Neural cell (in vitro differentiated cells): ENCODE measurements at regions not wholly inside any gene's neighbourhood (a gene's known extent, or its start where the extent isn't known, plus 50 kb on each side); places are given as distances from the start of the nearest gene placed in this dataset.
A peak's percentile ranks its signal among the peaks of the same experiment; 100 is the strongest.

Experiments used
- H2AFZ ChIP-seq: fragments of 200-600, 300-800 bp; sonication (generic), shearing (Covaris generic); 2 replicates; pipeline ENCODE4 v1.6.0; 2014; ENCODE audit warnings: low read depth, mild to moderate bottlenecking, antibody characterized with exemption, low read length, moderate library complexity
- H3F3A ChIP-seq: fragments of 200-600 bp; shearing (Covaris generic); 2 replicates; pipeline ENCODE4 v1.6.1; 2016; ENCODE audit warnings: mild to moderate bottlenecking, moderate library complexity, mixed read lengths, antibody characterized with exemption, low read length; ENCODE audit not compliant: insufficient read depth, poor library complexity, severe bottlenecking
- H3K27ac ChIP-seq: fragments of 200-600, 300-800 bp; sonication (generic), shearing (Covaris generic); 2 replicates; pipeline ENCODE4 v1.5.1; 2014; ENCODE audit warnings: mild to moderate bottlenecking, low read length, moderate library complexity
- H3K27me3 ChIP-seq: fragments of 300-800, 200-600 bp; sonication (generic), shearing (Covaris generic); 2 replicates; pipeline ENCODE4 v1.6.0; 2014; ENCODE audit warnings: mild to moderate bottlenecking, low read depth, low read length, moderate library complexity; ENCODE audit not compliant: insufficient read depth
- H3K36me3 ChIP-seq: fragments of 300-800, 200-600 bp; sonication (generic), shearing (Covaris generic); 2 replicates; pipeline ENCODE4 v1.5.1; 2014; ENCODE audit warnings: mild to moderate bottlenecking, antibody characterized with exemption, low read length, moderate library complexity; ENCODE audit not compliant: insufficient read depth
- H3K4me2 ChIP-seq: fragments of 300-800, 200-600 bp; sonication (generic), shearing (Covaris generic); 2 replicates; pipeline ENCODE4 v1.6.0; 2014; ENCODE audit warnings: mild to moderate bottlenecking, low read length
- H3K4me3 ChIP-seq: fragments of 300-800, 200-600 bp; sonication (generic), shearing (Covaris generic); 2 replicates; pipeline ENCODE4 v1.5.1; 2014; ENCODE audit warnings: mild to moderate bottlenecking, low read length, moderate library complexity
- H3K79me2 ChIP-seq: fragments of 200-600 bp; shearing (Covaris generic); replicated peaks from 2 replicates; pipeline ENCODE4 v1.6.0; 2014; ENCODE audit warnings: mild to moderate bottlenecking, low read length, moderate library complexity; ENCODE audit not compliant: insufficient read depth
- H3K9ac ChIP-seq: fragments of 300-800, 200-600 bp; sonication (generic), shearing (Covaris generic); 2 replicates; pipeline ENCODE4 v1.6.1; 2016; ENCODE audit warnings: mild to moderate bottlenecking, low read length, mixed read lengths
- H3K9me2 ChIP-seq: fragments of 200-600 bp; shearing (Covaris generic); 2 replicates; pipeline ENCODE4 v1.6.1; 2016; ENCODE audit warnings: mild to moderate bottlenecking, low read length, mixed read lengths; ENCODE audit not compliant: insufficient read depth
- H3K9me3 ChIP-seq: fragments of 200-600, 300-800 bp; sonication (generic), shearing (Covaris generic); 2 replicates; pipeline ENCODE4 v1.6.1; 2016; ENCODE audit warnings: mild to moderate bottlenecking, mixed run types, low read length, moderate library complexity, mixed read lengths
- H4K20me1 ChIP-seq: fragments of 200-600 bp; shearing (Covaris generic); 2 replicates; pipeline ENCODE4 v1.6.1; 2016; ENCODE audit warnings: mild to moderate bottlenecking, mixed run types; ENCODE audit not compliant: insufficient read depth
- EP300 ChIP-seq: fragments of 450-650 bp; conservative IDR thresholded peaks from 2 replicates; pipeline ENCODE4 v1.6.1; 2014; ENCODE audit warnings: antibody characterized with exemption, mild to moderate bottlenecking, moderate library complexity; ENCODE audit not compliant: poor library complexity, severe bottlenecking
- EZH2 ChIP-seq: fragments of 200-600, 300-800 bp; shearing (Covaris generic), sonication (generic); IDR thresholded peaks from 2 replicates; pipeline ENCODE4 v1.6.1; 2014; ENCODE audit warnings: antibody characterized with exemption, low read length, borderline replicate concordance, mild to moderate bottlenecking; ENCODE audit not compliant: insufficient read depth, poor library complexity, severe bottlenecking
- MXI1 ChIP-seq: fragments of 450-650 bp; conservative IDR thresholded peaks from 2 replicates; pipeline ENCODE4 v1.6.1; 2014; ENCODE audit warnings: antibody characterized with exemption, mild to moderate bottlenecking; ENCODE audit not compliant: poor library complexity, severe bottlenecking
- POLR2AphosphoS5 ChIP-seq: IDR thresholded peaks from 2 replicates; pipeline ENCODE4 v1.6.1; 2012
- RAD21 ChIP-seq: fragments of 450-650 bp; conservative IDR thresholded peaks from 2 replicates; pipeline ENCODE4 v1.6.1; 2014; ENCODE audit warnings: antibody characterized with exemption, mild to moderate bottlenecking, moderate library complexity
- SMC3 ChIP-seq: fragments of 450-650 bp; conservative IDR thresholded peaks from 2 replicates; pipeline ENCODE4 v1.6.1; 2014; ENCODE audit warnings: antibody characterized with exemption, mild to moderate bottlenecking, moderate library complexity; ENCODE audit not compliant: poor library complexity
- TAF1 ChIP-seq: IDR thresholded peaks from 2 replicates; pipeline ENCODE4 v1.6.1; 2012; ENCODE audit warnings: low read depth
- TF ChIP-seq, protein P1 (sequence below): IDR thresholded peaks from 2 replicates; pipeline ENCODE4 v1.6.1; 2012; ENCODE audit warnings: borderline replicate concordance

DNA sequence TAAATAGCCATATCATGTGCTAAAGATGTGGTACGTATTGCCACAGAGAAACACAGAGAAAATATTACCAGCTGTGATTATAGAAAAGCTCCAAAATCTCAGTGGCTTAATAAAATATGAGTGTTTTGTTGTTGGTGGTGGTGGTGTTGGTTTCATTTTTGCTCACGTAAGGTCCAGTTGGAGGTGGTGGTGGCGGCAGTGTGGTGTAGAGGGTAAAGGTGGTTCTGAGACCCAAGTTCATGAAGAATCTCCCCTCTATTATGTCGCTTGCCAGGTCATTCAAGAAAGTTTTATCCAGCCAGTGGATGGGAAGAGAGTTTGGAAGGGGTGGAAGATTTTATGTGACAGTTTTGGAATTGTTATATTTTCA is 217.6 kb upstream of the SAMSN1 start:
- Histone ChIP-seq H3K27me3 (no peaks in the 10 kb centered on the region), H4K20me1 (no peaks in the 10 kb centered on the region), H3F3A (no peaks in the 10 kb centered on the region), H3K36me3 (no peaks in the 10 kb centered on the region), H3K9ac (no peak overlapping the region), H3K4me2 (no peak overlapping the region), H3K27ac (no peak overlapping the region), H2AFZ (no peak overlapping the region), H3K9me3 (no peaks in the 10 kb centered on the region), H3K79me2 (no peaks in the 10 kb centered on the region), H3K4me3 (no peak overlapping the region), H3K9me2 (no peaks in the 10 kb centered on the region)
- TF ChIP-seq, protein P1, sequence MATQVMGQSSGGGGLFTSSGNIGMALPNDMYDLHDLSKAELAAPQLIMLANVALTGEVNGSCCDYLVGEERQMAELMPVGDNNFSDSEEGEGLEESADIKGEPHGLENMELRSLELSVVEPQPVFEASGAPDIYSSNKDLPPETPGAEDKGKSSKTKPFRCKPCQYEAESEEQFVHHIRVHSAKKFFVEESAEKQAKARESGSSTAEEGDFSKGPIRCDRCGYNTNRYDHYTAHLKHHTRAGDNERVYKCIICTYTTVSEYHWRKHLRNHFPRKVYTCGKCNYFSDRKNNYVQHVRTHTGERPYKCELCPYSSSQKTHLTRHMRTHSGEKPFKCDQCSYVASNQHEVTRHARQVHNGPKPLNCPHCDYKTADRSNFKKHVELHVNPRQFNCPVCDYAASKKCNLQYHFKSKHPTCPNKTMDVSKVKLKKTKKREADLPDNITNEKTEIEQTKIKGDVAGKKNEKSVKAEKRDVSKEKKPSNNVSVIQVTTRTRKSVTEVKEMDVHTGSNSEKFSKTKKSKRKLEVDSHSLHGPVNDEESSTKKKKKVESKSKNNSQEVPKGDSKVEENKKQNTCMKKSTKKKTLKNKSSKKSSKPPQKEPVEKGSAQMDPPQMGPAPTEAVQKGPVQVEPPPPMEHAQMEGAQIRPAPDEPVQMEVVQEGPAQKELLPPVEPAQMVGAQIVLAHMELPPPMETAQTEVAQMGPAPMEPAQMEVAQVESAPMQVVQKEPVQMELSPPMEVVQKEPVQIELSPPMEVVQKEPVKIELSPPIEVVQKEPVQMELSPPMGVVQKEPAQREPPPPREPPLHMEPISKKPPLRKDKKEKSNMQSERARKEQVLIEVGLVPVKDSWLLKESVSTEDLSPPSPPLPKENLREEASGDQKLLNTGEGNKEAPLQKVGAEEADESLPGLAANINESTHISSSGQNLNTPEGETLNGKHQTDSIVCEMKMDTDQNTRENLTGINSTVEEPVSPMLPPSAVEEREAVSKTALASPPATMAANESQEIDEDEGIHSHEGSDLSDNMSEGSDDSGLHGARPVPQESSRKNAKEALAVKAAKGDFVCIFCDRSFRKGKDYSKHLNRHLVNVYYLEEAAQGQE: no peak
- TF ChIP-seq TAF1: no peak
- TF ChIP-seq EZH2: no peak
- no peak for TF ChIP-seq RAD21
- TF ChIP-seq POLR2AphosphoS5: no peak
- no peak for TF ChIP-seq MXI1
- TF ChIP-seq SMC3: no peak
- no peak for TF ChIP-seq EP300

DNA sequence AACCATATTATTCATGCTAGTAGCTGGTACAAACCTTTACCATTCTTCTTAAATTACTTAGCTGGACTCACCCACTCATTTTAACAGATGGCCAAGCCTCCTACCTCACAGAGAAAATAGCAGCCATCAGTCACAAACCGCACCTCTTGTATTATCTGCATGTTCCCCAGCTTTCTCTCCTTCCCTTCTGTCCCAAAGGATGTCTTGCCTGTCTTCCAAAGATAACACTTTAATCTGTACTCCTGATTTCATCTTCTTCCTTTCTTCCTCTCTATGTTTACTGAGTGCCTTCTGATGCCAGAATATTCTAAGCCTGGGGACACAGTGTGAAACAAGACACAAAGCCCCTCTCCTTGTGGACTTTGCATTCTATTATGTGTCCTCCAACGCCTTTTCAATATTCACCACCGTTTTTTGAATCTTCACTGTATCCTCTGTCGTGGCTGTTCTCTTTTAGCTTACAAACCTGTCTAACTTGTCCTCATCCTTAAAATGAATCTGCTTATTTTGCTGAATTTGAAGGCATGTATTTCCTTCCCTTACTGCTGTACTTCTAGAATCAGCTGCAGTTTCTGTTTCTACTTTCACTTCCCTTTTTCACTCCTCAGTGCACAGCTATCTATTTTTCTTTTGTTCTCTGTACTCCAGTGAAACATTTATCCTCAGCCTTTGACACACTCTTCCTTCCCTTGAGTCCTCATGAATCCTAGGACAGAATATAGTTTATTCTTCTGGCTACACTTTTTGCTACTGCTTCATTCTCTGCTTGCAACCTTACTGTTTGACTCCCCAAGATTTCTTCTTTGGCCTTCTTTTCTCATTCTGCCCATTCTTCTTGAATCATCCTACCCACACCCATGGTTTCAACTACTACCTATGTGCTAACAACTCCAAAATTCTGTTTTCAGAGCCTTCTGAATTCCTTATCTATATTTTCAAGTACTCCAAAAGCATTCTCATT is 216.9 kb upstream of the SAMSN1 start:
- peak overlapping the region; percentile 12 for H3K27ac ChIP-seq
- H3K9me3 ChIP-seq: no peaks in the 10 kb centered on the region
- H3K4me3 ChIP-seq: no peak overlapping the region
- H3K27me3 ChIP-seq: no peaks in the 10 kb centered on the region
- TF ChIP-seq TAF1 (no peak), SMC3 (no peak), EZH2 (no peak), RAD21 (no peak)
- TF ChIP-seq, protein P1: no peak
- peak overlapping the region; percentile 32 for H2AFZ ChIP-seq
- no peaks in the 10 kb centered on the region for H3K36me3 ChIP-seq
- H3K9ac ChIP-seq: no peak overlapping the region
- no peak overlapping the region for H3K4me2 ChIP-seq
- no peaks in the 10 kb centered on the region for H4K20me1 ChIP-seq
- no peaks in the 10 kb centered on the region for H3K9me2 ChIP-seq
- H3K79me2 ChIP-seq: no peaks in the 10 kb centered on the region
- no peaks in the 10 kb centered on the region for H3F3A ChIP-seq
